Esophagus mucosa (tissue), 1 donor: ENCODE measurements at regions not wholly inside any gene's neighbourhood (a gene's known extent, or its start where the extent isn't known, plus 50 kb on each side); places are given as distances from the start of the nearest gene placed in this dataset.
"Not testable (repeated sequence)": the region's sequence is repeated elsewhere in the genome, so short reads cannot be mapped to it uniquely, and the experiment has no call there.

Experiments
- ATAC-seq: fragments of 200-7000 bp; cut with Tn5 transposase; one replicate; pipeline ENCODE4 v1.9.1; 2020
- donor health status: DM: yes; HTN: yes; CAD: no.

DNA sequence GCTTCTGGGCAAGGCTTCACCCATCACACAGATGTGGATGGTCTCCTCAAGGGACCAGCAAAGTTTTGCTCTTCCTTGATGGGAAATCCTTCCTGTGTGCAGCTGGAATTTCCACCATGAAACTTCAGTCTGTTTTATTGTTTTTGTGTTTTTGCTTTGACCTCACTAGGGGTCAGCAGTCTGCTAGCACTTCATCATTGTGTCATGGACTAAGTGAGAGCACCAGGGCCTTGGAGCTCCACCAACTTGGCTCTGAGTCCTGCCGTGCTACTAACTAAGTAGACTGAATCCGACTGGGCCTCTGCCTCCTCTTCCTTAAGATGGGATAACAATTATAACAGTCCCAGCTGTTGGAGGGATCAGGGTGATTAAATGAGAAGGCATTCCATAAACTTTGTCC is 305.8 kb upstream of the NCAM1 start:
- ATAC-seq = no peak

DNA sequence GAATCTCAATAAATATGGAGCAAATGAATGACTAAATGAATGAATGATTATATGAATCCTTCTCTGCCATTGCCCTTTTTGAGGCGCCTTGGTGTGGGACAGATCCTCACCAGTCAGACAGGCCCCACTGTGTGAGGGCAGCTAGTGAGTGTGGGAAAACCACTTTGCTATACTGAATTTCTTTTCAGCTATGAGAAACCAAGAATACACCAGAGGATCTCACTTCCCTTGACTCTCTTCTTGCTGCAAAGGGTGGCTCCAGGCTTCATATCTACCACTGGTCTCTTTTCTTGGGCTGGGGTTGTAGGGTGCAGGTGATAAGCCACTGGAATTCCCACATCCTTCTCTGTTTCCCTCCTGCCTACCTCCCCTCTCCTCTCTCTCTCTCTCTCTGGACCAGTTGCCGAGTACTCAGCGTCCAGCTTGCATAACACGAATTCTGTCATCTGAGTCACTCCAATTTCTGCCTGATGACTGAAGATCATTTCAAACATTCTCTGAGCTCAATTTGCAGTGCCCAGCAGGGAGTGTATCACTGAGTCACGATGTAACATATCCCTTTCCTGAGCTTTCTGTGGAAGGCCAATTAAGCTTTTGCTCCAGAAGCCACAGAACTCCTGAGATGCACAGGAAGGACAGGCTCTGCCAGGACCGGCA is 304.3 kb upstream of the NCAM1 start:
- ATAC-seq = peak; percentile 75

DNA sequence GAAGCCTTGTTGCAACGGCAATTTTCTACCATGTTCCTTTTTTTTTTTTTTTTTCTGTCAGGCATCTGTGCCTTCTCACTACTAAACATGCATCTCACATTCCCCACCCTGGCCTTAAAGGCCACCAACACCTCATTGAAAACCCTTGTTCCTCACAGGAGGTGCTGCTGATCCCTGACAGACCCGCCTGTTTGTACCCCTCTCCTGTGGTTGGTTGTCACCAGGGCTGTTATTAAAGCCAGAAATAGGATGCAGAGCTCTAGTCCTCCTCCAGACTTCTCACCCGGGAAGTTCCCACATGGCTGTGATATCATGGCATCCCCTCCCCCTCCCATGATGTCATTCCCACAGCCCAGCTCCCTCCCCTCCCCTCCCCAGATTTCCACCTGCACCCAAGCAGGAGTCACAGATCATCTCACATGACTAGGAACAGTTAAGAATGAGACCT is 302.8 kb upstream of the NCAM1 start:
- ATAC-seq = no peak

DNA sequence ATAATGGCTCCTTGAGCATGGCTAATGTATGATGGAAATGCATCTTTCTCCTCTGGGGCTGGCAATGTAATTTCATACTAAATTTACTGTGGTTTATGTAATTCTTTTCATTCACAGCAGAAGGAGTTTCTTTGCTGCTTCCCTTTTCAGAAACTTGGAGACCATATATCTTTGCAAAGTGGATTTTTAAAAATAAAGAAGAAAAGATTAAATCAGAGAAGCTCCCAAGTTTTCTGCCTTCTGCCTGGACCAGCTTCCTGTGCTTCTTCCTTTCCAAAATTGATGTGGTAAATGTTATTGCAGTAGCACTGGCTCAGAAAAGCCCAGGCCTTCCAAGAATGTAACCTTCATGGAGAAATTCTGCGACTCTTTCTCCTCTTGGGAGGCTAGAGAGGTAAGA is 300.1 kb upstream of the NCAM1 start:
- no peak for ATAC-seq

DNA sequence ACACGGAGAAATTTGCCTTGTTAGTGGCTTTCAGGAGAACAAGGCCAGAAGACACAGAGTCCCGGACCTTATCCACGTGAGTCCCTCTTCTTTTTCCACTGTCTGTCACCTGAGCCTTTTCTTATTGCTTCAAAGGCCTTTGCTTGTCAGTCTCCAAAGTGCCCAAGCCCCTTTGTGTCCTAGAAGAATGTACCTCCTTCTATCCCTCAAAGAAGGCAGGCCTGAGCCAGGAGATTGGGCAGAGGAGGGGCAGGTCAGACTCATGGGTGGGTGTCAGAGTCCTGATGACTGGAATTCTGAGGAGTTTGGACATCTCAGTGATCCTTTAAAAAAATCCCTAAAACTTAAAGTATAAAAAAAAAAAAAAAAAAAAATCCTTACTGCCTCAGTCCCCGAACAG is 299.6 kb upstream of the NCAM1 start:
- ATAC-seq = no peak

DNA sequence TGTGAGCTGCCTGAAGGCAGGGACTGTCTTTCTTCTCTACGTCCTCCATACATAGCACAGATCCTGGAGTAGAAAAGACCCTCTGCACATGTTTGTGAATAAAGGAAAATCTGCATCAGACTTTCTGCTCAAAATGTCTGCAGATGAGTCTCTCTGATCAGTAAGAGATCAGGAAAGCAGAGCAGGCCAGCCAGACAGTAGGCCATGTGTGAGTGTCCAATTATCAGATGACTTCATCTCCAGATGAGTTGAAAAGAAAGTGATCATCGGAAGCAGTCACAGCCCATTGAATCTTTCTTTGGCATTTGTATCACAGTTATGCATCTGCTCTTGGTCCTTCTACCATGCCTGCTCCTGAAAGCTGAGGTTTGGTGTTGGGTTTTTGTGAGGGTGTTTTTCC is 298.7 kb upstream of the NCAM1 start:
- ATAC-seq = no peak

DNA sequence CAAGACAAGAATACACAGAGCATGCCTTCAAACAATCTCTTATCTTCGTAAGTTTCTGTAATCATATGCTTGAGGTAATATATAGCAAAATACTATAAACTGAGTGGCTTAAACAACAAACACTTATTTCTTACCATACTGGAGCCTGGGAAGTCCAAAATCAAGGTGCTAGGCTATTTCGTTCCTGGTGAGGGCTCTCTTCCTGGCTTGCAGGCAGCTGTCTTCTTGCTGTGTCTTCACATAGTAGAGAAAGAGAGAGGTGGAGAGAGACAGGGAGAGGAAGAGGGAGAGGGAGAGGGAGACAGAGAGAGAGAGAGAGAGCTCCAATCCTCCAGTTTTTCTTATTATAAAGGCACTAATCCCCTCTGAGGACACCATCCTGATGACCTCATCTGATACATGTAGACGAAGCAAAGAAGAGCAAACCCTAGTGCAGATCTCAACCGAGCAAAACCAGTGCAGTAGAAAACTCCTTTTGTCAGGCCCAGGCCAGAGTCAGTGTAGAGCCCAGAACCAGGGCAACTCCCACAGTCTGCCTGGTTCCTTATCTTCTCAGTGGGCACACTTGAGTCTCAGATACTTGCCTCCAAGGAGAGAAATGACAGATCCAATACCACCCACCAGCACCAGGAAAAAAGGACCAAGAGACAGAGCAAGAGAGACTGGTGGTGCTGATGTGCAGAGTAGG is 297.1 kb upstream of the NCAM1 start:
- no peak for ATAC-seq

DNA sequence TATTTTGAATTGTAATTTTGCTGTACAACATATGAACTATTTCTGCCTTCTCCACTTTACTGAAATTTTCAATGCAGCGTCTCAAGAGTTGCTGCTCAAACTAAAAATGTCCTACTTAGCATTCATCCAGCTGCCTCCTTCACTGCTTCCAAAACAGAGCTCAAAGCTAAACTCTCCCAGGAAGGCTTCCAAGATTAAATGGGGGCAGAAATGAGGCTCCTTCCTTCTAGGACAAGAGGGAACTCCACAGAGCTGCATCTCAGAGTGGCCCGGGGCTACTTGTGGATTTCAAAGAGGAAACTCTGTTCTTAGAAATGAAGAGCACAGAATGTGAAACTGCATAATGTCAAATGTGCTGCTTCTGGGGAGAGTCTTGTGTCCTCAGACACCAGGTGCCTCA is 295.9 kb upstream of the NCAM1 start:
- ATAC-seq = no peak

DNA sequence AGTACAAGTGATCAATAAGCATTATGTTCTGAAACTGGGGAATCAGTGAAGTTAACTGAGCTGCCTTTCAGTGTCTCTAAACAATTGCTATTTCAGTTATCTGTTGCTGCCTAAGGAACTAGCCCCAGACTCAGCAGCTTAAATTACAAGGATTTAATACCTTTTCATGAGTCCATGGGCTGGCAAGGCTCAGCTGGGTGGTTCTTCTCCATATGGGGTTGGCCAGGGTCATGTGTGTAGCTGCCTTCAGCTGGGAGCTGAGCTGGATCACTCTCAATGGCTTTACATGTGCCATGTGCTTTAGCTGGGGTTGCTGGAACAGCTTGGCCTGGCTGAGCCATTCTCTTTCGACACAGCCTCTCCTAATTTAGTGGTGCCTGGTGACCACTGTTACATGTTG is 295.0 kb upstream of the NCAM1 start:
- no peak for ATAC-seq

DNA sequence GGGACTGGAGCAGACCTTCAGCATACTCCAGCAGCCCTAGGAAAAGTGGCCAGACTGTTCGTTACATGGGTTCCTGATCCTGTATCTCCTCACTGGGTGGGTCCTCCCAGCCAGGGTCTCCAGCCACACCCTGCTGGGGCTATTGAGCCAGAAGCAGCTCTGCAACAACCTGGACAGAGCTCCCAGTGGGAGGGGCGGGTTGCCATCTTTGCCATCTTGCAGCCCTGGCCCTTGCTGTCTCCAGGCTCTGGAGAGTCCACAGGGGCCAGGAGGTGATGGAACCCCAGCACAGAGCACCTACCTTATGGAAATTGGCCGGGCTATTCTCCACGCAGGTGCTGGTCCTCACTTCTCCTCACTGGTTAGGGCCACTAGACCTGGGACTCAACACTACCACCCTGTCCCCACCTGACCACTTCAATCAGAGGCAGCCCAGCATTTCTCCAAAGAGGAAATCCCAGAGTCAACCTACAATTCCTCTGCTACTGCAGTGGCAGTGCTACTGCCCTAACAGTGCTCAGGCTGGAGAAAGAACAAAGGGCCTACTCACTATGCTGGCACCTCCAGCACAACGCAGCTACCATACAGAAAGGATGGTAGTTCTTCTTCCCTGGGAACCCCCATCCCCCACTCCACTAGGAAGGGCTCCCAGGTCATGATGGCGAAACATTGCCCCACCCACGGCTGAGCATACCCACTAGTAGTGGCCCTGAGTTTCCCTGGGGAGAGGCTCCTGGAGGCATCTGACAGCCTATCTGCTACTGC is 290.2 kb upstream of the NCAM1 start:
- ATAC-seq = no peak

DNA sequence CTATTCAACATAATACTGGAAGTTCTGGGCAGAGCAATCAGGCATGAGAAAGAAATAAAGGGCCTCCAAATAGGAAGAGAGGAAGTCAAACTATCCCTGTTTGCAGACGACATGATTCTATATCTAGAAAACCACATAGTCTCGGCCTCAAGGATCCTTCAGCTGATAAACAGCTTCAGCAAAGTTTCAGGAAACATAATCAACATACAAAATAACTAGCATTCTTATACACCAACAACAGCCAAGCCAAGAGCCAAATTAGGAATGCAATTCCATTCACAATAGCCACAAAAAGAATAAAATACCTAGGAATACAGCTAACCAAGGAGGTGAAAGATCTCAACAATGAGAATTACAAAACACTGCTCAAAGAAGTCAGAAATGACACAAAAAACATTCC is 287.8 kb upstream of the NCAM1 start:
- ATAC-seq = not testable (repeated sequence)

DNA sequence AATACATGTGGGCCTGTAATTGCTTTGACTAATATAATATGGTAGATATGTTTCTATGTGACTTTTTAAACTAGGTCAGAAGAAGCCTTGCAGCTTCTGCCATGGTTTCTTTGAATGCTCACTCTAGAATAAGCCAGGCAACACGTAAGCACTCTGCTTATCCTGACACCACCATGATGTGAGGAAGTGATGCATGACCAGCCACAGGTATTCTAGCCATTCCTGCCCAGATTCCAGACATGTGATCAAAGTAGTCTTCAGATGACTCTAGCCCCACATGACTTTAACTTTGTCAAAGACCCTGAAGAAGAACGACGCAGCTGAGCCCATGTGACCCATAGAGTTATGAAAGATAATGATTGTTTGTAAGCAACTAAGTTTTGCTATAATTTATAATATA is 276.1 kb upstream of the NCAM1 start:
- ATAC-seq = no peak

DNA sequence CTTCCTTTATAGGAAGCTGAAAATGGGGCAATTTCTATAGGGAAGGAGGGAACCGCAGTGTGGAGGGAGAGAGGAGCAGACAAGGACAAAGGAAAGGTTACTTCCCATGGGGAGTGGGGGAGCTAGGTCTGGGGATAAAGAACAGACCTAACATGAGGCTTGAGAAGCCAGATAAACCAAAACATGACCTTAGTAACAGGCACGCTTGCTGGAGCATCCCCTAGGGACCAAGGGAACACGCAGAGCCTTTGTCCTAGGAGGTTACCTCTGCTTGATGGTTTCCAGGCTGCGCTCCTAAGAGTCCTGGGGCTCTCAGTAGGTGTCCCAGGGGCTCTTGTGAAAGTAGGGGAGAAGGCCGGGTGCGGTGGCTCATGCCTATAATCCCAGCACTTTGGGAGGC is 271.4 kb upstream of the NCAM1 start:
- ATAC-seq = no peak

DNA sequence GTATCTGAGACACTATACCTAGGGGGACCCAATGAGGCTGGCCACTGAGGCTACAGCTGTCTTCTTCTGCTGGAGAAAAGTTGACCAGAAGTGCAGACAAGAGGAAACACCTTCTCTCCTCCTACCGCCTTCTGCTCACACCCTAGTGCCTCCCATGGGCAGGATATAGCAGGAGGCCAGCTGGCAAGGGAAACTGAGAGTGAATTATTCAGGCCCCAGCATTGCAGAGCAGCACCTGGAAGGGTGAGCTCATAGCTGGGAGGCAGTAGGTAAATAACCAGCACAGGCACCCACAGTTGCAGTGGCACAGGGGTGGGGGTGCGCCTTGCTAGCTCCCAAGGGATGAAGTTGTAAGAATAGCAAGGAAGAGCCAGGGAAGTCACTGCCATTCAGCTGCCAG is 267.4 kb upstream of the NCAM1 start:
- peak; percentile 66 for ATAC-seq

DNA sequence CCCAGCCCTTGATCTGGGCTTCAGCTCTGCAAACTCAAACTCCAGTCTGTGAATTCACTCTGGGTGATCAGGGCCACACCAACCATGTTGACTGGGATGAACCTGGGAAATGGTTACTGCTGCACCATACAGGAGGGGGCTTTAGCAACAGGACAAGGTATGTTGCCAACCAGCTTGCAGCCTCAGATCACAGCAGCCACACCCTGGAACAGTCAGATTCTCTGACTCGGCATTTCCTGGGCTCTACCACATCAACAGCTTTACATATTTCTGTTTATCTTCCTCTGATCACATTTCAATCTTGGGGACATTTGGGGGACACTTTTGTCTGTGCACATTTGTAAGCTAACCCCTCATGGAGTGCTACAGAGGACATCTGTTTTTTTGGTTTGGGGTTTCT is 267.0 kb upstream of the NCAM1 start:
- ATAC-seq = peak; percentile 69

DNA sequence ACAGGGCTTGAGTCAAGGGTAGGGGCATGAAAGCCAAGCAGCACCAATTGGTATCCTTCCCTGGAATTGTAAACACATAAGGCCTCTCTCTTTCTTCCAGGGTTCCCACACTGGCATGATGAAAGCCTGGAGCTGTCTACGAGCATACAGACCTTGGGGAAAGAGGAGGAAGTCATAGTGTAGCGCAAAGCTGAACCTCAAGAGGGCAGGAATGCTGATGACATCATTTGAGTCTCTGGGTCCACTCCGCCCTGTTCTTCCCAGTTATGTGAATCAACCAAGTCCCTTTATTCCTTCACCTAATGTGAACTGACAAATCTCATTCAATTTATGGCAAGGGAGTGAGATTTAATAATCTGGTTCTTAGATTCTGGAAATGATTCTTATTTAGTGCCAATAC is 266.4 kb upstream of the NCAM1 start:
- ATAC-seq = peak; percentile 79

DNA sequence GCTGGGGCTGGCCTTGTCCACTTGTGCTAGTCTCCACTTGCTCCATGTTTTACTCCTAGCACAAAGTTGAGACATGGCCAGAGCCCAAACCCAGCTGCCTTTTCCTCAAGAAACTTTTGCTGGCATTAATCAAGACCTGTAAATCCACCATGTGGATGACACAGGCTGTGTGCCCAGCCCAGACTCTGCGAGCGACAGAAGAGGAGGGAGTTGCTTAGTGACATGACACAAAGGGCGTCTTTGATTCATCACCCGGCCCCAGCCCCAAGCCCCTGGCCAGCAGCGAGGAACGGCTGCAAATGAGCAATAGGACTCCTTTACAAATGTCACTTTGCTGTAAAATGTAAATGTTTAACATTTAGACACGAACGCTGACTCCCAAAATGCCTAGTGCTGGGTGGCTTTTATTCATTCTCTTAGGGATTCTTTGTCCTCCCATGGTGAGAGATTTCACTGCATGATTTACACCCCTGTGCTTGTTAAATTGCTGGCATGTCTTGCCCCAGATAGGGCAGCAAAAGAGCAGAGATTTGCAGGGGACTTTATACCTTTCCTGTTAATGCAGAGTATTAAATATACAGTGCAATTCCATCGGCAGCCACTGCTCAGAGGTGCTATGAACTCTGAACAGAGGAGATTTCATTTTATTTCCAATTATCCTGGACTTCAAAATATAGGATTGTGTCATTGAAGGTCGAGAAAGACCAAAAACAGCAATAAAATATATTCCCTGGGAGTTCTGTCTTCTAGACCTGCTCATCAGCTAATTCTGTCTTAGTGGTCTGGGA is 263.6 kb upstream of the NCAM1 start:
- peak; percentile 39 for ATAC-seq

DNA sequence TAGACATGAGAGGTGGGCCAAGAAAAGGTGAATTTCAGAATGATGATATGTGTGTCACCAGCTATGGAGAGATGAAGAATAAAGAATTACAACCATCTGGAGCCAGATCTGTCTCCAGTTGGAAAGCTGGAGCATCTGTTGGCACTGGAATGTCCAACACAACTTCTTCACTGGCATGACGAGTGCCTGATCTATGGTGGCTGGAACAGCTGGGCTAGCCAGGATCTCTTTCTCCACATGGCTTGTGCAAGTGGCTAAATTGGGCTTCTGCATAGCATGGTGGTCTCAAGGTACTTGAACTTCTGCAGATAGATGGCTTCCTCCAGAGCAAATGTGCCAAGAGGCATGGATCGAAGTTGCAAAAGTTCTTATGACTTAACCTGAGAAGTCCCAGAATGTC is 256.1 kb upstream of the NCAM1 start:
- no peak for ATAC-seq

DNA sequence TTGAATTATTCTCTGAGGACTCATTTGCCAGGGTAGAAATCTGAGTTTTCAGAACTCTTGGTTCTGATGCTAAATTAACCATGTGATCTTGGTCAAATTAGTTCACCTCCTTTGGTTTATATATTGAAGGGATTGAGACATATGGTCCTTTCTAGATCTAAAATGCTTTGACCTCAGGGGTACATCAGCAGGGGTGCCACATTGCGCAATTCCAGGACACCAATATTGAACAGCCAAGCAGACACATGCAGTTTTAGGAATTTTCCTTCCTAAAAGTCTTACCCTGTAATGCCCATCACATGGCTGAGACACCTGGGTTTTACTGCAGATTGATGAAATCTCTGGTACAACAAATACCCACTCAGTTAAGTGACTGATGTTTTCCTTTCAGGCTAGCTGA is 254.4 kb upstream of the NCAM1 start:
- no peak for ATAC-seq

DNA sequence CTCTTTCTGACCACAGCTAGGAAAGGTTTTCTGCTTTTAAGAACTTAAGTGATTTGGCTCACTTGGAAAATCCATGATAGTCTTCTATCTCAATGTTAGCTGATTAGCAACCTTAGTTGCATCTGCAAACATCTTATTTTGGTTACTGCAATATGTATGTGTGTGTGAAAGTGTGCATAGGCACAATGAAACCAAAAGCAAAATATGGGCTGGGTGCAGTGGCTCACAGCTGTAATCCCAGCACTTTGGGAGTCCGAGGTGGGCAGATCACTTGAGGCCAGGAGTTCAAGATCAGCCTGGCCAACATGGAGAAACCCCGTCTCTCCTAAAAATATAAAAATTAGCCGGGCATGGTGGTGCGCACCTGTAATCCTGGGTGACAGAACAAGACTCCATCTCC is 246.9 kb upstream of the NCAM1 start:
- not testable (repeated sequence) for ATAC-seq

DNA sequence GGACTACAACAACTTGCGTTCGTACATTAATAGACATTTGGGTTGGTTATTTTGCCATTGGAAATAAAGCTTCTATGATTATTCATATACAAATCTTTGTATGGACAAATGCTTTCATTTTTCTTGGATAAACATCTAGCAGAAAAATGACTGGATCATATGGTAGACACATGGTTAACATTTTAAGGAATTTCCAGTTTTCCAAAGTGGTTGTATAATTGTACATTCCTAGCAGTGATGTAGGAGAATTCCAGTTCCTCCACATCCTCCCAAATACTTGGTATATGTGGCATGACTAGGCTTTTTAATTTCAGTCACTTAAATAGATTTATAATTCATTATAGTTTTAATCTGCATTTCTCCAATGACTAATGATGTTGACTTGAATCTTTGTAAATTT is 246.2 kb upstream of the NCAM1 start:
- no peak for ATAC-seq

DNA sequence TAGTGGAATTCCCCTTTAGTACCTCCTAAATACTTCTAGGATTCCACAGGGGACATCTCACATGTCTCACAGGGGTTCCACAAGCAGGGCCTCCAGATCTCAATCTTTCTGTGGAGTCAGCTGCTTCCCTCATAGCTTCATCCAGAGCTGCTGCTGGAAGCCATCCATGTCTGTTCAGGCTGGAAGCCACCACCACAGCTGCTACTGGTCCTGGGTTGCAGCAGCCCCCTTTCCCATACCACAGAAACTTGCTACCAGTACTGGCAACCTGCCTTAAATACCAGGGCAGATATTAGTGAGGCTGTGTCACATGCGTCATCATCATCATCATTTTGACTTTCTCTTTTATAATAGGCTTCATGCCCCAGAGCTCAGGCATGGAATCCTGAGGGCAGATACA is 242.7 kb upstream of the NCAM1 start:
- no peak for ATAC-seq
